SHP77 (cell line): ENCODE measurements at regions not wholly inside any gene's neighbourhood (a gene's known extent, or its start where the extent isn't known, plus 50 kb on each side); places are given as distances from the start of the nearest gene placed in this dataset.

Experiments
- DNase-seq, 2 experiments: peaks; one replicate each; lab custom pipeline; 2025; lab: John Stamatoyannopoulos, UW

DNA sequence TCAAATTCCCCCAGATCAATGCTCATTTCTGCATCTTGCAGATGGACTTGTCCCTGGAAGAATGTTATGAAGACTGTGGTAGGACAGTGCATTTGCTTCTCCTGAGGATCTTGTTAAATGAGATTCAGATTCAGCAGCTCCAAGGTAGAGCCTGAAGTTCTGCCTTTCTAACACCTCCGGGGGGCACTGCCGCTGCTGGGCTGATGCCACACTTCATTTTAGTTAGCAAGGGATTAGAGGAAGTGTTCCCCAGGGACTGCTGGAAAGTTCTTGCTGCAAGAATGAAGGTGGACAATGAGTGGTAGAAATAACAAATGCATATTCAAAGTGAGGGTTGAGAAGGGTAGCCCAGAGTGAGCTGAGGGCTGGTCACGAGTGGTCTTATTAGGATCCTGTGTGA is 434.3 kb upstream of the AKR1E2 start:
- DNase-seq: no peak

GRCh38 chr10:4390219-4390618 is 435.8 kb upstream of the AKR1E2 start:
- DNase-seq: no peak

- no peak for DNase-seq
Measured at GRCh38 chr10:4385231-4385870, 440.7 kb upstream of the AKR1E2 start.

DNA sequence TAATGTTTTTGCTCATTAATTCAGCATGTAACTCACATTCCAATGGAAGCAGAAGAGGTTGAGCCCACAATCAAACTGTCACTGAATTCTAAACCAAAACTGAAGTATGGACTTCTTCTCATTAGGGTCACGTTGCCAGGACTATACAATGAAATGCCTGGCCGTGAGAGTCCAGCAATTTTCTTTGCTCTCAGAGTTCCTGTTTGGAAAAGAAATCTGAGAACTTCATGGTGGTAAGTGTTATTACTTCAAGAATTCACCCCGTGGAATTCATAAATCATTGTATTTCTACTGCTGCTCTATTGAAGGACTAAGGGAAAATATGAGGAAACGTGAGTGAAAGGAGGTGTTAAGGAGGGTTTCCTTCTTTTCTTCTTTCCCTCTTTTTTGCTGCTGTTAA is 441.8 kb upstream of the AKR1E2 start:
- DNase-seq: no peak

GRCh38 chr10:4383651-4384098 is 442.3 kb upstream of the AKR1E2 start:
- DNase-seq: no peak

GRCh38 chr10:4382811-4383210 is 443.2 kb upstream of the AKR1E2 start:
- no peak for DNase-seq

DNA sequence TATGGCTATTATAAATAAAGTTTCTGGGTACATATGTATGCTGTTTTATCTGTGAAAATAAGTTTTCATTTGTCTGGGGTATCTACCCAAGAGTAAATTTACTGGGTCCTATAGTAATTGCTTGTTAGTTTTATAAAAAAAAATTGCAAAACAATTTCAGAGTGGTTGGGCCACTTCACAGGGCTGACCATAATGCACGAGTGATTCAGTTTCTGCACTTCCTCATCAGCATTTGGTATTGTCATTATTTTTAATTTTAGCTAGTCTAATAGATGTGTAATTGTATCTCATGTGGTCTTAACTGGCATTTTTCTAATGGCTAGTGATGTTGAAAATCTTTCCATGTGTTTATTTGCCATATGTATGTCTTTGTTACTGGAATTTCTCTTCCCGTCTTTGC is 452.4 kb upstream of the AKR1E2 start:
- DNase-seq: no peak

DNA sequence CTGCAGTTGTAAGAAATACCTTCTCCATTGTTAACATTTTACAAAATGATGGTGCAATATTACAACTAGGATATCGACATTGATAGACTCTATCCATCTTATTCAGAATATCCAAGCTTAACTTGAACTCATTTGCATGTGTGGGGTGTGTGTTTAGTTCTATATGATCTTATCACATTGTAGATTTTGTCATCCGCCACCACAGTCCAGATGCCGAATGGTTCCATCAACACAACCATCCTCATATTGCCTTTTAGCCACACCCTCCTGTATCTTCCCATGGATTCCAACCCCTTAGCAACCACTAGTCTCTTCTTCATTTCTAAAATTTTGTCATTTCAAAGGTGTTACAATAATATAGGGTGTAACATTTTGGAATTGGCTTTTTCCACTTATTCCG is 452.9 kb upstream of the AKR1E2 start:
- DNase-seq: no peak

- DNase-seq: no peak
Measured at GRCh38 chr10:4372601-4373000, 453.4 kb upstream of the AKR1E2 start.

DNA sequence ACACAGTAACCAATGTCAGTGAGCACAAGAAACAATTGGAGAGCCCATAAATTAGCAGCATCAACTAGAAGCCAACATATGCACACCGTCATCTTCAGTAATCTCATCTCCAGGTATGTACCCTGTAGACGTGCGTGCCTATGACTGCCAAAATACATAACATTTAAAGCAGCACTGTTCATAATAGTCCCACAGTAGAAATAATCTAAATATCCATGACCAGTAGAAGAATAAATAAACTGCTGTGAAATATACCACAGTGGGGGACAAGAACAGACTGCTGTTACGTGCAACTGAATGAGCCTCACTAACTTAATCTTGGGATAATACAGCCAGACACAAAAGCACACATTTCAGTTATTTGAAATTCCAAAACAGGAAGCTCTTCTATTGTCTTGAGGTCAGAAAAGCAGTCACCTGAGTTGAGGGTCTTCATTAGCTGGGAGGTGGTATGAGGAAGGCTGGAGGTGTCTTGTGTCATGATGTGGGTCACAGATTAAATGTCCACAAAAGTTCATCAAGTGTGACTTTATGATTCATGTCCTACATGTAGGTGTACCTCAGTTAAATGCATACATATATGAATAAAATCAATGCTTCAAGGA is 454.2 kb upstream of the AKR1E2 start:
- no peak for DNase-seq

GRCh38 chr10:4370376-4370775 is 455.6 kb upstream of the AKR1E2 start:
- DNase-seq: no peak

DNA sequence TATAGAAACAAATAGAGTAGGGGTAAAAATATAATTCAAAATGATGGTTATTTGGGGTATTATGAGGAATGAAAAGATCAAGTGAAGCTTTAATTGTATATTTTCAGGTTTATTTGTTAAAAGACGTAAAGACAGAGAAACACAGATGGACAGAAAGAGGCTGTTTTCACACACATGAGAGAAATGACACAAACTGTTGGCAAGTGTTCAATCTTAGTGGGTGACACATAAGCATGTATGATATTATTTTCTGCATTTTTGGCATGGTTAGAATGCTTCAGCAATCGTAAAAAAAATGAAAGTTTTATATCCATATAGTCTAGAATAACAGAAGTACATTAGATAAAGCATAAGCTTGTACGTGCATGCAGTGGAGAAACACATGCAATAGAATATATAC is 464.4 kb upstream of the AKR1E2 start:
- no peak for DNase-seq

GRCh38 chr10:4359003-4359402 is 467.0 kb upstream of the AKR1E2 start:
- no peak for DNase-seq

- no peak for DNase-seq
Measured at GRCh38 chr10:4357911-4358310, 468.1 kb upstream of the AKR1E2 start.

DNA sequence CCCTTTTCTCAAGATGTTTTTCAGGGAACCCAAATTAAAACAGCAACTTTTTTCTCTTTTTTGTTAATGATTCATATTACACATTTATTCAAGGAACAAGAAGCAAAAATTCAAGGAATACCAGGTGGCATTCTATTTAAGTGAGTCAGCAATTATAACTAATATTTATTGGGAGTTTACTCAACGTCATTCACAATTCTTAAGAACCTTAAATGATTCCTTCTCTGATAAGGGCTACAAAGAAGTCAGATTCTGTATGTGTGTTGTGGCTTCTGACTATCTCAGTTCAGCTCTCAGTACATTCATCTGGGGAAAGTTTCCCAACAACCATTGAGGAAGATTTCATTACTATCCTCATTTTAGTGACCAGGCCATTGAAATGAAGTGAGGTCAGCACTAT is 470.7 kb upstream of the AKR1E2 start:
- DNase-seq: no peak

DNA sequence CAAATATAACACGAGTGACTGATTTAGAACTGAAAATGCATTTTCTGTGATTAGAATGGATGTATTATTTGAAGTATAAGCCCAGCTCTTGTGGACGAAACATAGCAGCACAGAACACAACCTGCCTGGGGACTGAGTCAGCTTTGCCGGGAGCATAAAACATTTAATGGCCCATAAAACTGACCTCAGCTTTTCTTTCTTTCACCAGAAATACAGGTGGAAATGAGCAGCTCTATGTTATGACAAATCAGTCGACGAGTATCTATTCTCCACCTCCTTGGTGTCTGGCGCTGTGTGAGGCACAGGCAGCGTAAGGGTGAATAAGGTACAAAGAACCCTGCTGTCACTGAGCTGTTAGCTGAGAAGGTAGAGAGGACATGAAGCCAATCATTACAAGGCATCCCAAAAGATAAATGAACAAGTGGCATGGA is 471.6 kb upstream of the AKR1E2 start:
- DNase-seq: peak in 1 of 2 experiments; percentile 9

DNA sequence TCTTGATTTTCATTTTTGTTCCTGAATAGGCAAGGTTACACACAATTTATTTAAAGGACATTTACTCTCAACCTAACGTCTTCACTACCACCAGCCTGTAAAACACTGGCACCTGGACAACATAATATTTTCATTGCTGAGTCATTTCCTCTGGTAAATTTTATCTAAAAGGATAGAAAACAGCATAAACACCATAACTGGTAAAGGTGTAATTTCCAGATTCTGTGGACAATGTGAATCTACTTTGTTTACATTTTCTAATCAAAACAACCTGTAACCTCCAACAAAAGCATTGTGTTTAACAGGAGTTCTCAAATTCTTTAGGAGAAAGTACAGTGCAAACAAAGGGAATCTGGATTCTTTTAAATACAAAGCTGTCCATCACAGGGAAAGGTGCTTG is 472.0 kb upstream of the AKR1E2 start:
- peak in 1 of 2 experiments; percentile 3 for DNase-seq

GRCh38 chr10:4353059-4353655 is 472.9 kb upstream of the AKR1E2 start:
- DNase-seq: no peak

DNA sequence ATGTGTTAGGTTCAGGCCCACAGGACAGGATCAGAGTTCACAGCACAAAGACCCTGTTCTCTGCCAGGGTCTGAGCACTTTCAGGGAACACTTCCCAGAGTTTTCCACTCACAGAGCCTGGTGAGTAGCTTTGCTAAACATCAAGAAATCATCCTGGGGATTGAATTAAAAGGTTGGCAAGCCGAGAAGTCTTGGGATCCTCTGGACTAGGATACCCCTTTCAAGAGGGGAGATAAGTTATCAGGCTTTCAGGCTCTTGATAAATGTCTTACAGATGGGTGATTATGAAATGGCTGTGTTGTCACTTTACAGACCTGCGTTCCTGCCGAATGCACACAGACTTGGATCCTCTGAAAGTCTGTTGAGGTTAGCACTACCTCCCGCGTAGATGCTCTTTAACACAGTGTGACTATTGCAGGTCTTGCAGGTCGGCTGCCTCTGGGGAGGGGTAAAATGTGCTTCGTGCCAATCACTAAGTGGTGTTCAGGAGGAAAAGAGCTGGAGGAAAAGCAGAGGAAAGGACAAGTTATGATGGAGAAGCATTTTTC is 473.5 kb upstream of the AKR1E2 start:
- no peak for DNase-seq

- no peak for DNase-seq
Measured at GRCh38 chr10:4351723-4352413, 474.1 kb upstream of the AKR1E2 start.

- DNase-seq: no peak
Measured at GRCh38 chr10:4347397-4347796, 478.6 kb upstream of the AKR1E2 start.

DNA sequence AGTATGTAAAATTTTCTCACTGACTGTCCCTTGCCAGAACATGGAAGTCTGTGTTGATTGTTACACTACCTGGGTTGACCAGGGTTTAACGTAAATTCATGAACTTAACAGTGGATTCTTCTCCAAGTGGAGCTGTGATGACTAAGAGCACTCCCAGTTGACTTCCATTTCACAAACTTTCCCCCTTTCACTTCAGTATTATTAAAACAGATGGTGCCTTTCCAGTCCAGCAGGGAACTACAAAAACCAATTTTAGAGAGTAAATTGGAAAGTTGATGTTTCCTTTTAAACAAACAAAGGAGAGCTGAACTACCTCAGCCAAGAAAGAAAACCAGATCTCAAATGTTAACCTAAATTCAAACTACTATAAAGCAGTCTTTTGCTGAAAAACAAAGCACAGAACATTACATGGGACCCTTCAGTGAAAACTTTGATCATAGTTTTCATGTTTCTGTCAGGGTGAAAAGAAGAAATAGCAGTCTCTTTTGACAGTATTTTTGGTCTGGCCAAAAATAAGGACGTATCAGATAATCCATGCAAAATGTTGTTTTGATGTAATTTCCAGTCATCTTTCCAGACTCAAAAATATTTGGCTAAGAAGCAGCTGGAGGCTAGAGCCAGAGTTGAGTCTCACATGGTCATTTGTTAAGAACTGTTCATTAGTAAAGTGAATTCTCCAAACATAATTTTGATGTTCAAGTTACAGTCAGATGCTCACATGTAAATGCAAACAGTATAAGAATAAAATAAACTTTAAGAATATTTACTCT is 479.9 kb upstream of the AKR1E2 start:
- DNase-seq: no peak
